HG02642 (cell line): ENCODE measurements at regions not wholly inside any gene's neighbourhood (a gene's known extent, or its start where the extent isn't known, plus 50 kb on each side); places are given as distances from the start of the nearest gene placed in this dataset.

Experiments used
- ATAC-seq: cut with Tn5 transposase; IDR thresholded peaks from one replicate; pipeline ENCODE4 v1.9.1; 2021; ENCODE audit warnings: mild to moderate bottlenecking; ENCODE audit not compliant: unreplicated experiment, poor library complexity

DNA sequence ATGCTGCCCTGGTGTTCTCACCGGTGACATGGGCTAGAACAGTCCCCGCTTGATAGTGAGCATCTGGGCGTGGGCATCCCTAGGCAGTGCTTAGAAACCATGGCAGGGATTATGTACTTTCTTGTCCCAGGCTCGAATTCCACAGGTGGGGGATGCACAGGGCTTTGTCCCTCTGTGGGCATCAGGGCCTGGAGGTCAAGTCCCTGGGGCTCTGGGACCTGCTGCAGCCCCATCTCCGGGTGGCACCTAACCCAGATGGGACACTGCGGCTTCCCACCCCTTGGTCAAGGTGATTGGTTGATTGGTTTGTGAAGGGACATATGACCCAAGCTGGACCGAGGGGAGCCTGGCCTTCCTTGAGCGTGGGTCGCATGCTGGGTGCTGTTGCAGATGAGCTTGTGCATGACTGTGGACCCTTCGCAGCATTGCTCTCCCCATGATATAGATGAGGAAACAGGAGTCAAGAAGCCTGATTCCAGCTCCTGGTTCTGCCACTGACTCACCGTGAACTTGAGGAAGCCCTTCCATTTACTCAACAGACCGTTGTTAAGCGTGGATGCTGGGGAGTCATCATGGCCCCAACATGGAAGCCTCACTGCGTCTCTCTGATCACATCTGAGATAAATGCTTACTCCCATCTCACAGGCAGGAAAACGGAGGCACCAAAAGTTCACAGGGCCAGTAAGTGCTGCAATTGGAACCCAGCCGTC is 64.0 kb upstream of the RUNX3 start:
- ATAC-seq: no peak

DNA sequence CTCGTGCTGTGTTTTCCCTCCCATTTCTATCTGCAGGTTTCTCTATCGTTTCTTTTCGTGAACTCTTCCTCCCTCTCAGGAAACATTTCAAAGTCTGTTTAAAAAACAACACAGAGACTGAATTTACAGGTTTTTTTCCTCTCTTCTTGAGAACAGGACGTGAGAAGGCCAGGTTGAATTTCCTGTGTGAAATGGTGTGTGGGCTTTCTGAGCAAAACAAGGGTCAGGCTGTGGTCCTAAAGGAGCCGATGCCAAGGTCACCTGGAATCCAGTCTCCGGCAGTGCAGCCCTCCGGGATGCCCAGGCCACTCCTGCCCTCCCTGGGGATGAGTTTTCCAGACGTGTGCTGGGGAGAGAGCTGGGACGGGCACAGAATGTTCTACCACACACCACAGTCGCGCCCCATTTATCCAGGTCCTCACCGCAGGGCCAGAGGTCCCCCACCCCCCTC is 62.7 kb upstream of the RUNX3 start:
- ATAC-seq: no peak

DNA sequence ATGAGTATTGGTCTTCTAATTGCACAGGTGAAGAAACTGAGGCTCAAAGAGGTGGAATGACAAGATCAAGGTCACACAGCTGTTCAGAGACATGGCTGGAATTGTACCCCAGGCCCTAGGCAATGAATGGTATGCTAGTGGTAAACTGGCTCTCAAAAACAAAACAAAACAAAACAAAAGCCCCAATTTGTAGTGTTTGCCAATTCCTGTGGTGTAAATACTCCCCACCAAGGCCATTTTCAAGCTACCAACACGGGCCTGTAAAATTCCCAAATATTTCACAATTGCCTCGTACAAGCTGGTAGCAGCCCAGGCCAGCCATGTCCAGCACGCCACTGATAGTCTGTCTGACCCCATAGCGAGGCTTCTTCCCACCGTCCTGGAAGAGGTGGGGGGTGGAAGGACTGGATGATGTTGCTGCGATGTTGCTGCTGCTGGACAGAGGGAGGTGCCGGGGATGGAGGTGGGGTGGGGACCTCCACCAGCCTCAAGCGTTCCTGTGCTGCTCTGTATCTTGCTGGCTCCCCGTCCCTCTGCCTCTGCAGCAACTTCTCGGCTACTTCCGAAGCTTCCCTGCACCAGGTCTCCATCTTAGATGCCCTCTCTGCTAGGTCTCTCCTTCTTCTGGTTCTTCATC is 62.2 kb upstream of the RUNX3 start:
- no peak for ATAC-seq

DNA sequence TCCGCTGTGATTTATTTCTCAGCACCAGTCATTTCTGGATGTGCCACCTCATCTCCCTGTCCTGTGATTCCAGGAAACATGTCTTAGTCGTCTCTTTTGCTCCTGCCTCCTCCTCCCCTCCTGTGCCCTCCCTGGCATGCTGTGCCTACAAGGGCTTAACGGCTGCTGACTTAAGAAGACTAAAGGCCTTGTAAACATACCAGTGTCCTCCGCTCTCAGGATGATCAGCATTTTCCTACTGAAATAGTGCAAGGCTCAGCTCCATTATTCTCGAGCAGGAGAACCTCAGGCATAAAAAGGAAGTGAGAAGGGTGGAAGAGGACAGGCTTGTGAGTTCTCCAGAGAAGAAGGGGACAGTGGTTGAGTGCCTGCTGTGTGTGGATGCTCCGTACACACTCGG is 61.6 kb upstream of the RUNX3 start:
- ATAC-seq: no peak

DNA sequence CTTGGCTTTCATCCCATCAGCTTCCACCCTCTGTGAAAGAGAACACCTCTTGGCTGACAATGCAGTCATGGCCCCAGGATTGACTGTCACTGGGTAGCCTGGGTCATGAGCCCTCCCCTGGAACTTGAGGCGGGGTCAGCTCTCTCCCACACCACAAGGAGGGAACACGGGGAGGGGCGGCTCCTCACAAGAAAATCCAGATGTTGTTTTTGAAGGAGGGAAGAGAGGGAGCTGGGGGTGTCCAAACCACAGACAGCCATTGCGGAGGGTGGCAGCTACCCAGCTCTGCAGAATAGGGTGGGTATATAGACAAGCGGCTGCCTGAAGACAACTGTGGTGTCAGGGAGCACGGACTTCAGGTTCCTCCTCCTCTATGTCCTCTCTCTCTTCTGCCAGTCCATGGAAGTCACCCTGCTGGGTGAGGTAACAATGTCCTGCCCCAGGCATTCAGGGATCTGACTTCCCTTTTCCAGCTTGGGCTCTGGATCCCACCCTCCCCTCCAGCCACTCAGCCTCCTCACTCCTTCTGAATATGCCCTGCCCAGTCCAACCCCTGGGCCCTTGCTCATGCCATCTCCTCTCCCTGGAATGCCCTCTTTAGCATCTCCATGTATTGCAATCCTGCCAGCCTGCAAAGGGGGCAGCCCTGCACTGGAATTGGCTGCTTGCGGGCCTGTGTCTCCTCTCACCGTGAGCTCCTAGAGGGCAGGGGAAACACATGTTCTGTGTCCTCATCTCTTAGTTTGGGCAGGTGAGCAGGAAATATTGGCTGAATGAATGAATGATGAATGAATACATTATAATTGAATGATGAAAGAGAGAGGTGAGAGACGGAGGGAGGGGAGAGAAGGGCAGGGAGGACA is 60.9 kb upstream of the RUNX3 start:
- no peak for ATAC-seq

DNA sequence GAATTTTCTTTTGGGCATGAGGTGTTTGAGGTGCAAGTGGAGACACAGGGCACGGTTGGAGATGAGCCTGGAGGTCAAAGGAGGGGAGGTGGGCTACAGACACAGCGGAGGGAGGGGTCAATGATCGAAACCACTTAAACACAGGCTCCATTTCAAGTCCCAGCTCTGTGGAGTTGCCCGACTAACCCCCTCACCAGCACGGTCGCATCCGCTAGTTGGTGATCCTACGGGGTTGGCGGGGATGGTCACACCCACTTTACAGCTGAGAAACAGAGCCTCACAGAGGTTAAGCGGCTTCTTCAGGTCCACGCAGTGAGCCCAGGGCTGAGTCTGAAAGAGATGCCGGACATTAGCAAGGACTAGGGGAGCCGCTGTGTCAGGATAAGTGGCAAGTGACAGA is 60.1 kb upstream of the RUNX3 start:
- ATAC-seq: no peak

DNA sequence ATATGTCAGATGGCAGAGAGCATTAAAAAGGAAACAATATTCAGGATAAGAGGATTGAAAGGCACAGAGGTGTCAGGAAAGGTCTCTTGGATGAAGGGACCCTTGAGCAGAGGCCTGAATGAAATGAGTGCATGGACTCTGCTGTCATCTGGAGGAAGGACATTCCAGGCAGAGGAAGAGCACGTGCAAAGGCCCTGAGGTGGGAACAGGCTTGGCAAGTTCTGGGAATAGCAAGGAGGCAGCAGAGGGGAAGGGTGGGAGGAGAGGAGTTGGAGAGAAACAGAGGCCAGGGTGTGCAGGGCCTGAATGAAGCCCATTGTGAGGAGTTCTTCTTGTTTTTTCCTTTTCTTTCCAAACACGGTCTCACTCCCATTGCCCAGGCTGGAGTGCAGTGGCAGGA is 59.0 kb upstream of the RUNX3 start:
- ATAC-seq: no peak

DNA sequence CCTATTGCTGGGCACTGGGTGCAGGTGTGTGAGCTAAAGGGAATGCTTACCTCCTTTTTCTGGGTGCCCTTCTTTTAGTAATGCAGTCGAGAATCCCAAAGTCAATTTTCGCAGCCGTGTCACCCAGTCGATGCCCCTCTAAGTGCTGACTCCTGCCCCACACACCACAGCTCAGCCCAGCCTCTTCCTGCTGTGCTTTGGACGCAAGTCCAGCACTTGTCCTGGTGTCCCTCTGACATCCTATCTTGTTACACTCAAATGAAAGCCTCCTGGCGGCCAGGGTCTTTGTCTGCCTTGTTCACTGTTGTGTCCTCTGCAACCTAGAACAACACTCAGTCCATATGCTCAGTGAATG is 58.5 kb upstream of the RUNX3 start:
- ATAC-seq: no peak

DNA sequence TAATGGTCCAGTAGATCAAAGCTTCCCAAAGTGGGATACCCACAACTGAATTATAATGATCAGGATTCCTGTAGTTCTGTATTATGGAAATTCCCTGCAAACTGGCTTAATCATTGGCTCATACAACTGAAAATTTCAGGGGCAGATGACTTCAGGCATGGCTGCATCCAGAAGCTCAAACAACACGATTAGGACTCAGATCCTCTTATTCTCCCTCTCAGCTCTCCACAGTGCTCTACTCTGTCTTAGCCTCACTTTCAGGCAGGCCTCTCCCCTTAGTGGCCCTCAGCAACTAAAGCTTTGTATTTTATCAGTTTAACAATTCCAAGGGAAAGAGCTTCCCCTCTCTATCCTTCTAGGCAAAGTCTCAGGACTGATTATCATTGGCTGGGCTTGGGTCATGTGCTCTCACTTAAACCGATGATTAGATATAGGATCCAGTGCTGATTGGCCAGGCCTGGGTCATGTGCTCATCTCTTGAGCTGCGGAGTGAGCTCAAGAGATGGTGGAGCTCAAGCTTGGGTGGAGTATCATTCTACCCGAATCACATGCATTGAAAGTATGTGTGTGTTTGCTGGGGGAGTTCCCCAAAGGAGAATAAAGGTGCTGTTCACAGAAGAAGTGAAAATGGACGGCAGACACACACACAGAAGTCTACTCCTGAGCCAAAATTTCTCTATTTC is 57.9 kb upstream of the RUNX3 start:
- peak; percentile 59 for ATAC-seq

DNA sequence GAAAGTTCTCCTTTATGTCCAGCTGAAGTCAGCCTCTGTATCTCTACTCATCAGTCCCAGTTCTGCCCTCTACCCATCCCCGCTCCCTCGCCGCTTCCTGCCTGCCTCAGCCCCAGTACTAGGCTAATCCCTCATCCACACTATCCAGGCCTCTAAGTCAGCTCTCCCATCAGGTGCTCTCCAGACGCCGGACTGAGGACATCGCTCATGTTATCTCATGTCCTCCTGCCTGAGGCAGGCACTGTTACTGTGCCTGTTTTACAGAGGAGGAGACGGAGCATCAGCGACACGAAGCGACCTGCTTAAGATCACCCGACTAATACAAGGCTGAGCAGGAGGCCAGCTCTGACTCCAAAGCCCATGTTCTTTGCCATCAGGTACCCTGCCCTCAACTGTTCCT is 57.3 kb upstream of the RUNX3 start:
- no peak for ATAC-seq

DNA sequence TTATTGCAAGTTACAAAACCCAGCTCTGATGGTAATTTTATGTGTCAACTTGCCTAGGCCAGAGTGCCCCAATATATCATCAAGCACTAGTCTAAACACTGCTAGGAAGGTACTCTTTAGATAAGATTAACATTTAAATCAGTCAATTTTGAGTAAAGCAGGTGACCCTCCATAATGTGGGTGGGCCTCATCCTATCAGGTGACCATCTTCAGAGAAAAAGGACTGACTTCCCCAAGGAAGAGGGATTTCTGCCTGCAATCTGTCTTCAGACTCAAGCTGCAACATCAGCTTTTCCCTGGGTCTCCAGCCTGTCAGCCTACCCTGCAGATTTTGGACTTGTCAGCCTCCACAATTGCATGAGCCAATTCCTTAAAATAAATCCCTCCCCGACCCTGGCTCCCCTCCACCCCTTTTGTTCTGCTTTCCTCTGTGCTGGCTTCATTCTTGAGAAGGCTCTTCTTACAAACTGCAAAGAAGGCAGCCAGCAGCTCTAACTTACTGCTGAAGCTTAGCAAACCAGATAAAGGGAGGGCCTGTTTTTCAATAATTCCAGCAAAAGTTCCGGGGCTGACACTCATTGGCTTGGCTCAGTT is 56.4 kb upstream of the RUNX3 start:
- ATAC-seq: no peak

DNA sequence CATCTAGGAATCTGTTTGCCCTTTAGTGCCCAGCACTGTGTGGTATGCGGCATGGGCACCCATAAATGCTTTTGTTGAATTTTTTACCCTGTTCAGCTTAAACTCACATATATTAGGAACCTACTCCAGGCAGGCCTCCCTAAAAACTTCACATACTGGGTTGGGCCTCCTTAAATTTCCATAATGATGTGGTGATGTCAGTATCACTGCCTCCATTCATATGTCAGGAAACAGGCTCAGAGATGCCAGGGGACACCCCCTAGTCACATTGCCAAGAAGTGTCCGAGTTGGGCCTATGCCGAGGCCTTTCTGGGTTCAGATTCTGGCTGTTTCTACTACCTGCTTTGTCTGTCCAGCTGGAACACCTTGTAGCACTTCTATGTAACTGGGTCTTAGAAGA is 55.7 kb upstream of the RUNX3 start:
- no peak for ATAC-seq

DNA sequence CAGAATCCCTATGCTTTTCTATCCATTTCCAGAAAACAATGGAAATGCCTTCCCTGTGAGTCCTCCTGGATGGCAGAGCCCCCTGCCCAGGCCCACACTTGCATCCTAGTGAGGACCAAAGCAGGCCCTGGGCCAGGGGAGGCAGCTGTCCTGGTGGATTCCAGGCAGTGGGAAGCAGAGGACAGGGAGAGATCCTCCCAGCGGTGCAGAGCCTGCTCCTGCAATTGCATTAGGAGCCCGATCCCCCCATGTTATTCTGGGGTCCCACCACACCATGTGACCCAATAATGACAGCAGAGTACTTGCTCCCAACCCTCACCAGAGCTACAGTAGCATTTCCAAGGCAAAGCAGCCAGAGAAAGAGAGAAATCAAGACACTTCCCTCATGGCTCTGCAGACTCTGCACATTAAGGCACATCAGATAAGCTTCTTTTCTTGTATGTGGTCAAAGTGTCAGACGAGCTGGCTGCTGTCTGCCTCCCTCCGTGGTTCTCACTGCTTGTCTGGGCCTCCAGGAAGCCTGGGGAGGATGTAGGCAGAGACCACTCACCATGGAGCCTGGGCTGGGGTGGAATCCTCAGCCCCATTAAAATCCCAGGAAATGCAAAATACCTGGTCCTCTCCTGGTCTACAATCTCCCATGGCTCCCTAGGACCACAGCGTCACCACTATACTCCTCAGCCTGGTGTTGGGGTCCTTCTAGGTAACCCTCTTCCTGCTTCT is 54.9 kb upstream of the RUNX3 start:
- ATAC-seq: no peak

DNA sequence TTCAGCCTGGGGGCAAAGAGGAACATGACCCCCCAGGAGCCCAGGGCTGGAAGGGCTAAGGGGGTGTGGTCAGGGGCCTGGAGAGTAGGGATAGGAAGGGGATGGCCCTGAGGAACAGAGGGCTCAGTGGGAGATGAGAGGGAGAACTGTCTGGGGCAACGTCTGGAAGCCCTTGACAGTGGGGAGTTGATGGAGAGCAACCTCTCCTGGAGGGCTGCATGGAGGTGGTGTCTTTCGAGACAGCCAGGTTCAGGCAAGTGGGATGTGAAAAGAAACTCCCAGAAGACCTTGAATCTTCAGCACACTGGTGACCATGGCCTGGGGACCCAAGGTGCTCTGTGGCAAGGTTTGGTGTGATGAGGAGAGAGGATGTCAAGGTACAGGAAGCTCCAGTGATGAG is 54.2 kb upstream of the RUNX3 start:
- no peak for ATAC-seq

DNA sequence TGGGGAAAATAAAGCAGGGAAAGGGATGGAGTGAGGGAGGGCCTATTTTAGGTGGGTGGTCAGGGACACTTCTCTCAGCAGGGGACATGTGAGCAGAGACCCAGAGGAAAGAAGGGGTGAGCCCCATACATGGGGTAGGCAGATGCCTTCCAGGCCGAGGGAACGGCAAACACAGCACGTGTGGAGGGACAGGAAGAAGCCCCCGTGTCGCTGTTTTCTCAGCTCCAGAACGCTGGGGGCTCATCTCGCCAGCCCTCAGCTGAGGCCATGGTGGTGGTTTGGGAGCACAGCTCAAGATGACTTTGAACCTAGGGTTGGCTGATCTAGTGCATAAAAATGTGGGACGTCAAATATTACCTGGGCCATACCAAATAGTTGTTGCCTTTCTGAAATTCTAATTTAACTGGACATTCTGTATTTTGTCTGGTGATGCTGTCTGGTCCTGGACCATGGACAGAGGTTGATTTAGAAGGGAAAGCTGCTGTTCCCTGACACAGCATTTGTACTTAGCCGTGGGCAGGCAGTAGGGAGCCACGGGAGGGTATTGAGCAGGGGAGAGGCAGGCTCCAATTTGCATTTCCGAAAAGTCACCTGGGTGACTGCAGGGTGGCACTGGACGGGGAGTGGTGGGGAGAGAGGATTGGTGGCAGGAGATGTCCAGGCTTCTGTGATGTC is 53.1 kb upstream of the RUNX3 start:
- no peak for ATAC-seq

DNA sequence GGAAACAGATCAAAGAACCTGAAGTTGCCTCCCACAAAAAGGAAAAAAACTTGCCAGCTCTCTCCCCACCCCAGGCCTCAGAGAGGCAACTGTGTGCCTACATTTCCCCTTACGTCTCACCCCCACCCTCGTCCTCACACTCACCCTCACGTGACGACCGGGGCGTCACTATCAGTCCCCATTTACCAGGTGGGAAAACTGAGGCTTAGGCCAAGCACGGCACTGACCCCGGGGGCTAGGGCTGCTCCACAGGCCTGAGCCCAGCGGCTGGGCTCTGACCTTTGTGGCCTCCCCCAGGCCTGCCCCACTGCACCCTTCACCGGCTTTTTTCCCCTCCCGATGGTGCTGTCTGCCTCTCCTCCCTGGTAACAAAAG is 51.5 kb upstream of the RUNX3 start:
- ATAC-seq: no peak

DNA sequence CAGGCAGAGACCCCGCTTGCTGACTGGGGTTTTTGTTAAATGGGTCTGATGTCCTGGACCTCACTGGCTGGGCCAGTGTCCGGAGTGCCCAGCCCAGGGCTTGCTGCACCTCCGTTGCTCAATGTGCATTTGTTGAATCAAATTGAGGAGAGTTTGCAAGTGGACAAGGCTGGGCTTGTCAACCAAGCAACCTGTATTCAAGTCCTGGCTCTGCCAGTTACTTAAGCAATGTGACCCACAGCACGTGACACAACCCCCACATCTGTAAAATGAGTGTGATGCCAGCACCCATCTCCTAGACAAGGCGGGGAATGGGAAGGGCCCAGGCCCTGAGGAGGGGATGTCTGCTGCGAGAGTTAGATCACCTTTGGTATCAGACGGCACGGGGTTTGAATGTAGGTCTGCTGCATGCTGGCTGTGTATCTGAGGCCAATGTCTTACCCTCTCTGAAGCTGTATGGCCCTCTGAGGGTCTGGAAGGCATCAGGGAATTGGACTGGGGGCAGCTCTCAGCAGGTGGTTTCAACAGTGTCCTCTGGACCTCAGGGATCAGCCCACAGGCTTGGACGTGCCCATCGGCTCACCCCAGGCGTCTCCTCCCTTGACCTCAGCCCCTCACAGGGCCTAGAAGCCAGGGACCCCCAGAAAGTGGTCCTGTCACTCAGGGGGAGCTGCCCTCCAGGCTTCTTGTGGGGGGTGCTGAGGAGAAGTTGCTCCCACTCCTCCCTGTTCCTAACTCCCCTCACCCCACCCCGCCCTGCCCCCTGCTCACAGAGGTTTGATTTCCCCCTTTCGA is 51.0 kb upstream of the RUNX3 start:
- ATAC-seq: no peak
